ENCODE measurements at regions not wholly inside any gene's neighbourhood (a gene's known extent, or its start where the extent isn't known, plus 50 kb on each side); places are given as distances from the start of the nearest gene placed in this dataset.

DNA sequence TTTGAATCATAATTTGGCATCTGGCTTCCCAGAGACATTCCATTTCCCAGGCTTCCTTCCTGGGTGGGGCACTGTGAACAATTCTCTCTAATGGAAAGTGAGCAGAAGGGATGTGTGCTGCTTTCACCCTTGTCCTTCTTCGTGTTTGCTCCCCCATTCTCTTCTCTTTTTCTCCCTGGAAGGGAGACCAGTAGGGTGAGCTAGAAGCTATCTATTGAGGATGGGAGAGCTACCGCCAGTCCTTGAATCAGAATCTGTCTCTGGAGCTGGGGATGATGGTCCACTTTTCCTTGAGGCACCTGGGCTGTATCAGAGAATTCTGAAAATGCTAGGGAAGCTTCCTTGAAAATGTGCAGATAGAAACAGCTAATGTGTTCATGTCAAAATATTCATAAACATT is 453.9 kb downstream of the WDR72 start:
- TF ChIP-seq, protein P1, sequence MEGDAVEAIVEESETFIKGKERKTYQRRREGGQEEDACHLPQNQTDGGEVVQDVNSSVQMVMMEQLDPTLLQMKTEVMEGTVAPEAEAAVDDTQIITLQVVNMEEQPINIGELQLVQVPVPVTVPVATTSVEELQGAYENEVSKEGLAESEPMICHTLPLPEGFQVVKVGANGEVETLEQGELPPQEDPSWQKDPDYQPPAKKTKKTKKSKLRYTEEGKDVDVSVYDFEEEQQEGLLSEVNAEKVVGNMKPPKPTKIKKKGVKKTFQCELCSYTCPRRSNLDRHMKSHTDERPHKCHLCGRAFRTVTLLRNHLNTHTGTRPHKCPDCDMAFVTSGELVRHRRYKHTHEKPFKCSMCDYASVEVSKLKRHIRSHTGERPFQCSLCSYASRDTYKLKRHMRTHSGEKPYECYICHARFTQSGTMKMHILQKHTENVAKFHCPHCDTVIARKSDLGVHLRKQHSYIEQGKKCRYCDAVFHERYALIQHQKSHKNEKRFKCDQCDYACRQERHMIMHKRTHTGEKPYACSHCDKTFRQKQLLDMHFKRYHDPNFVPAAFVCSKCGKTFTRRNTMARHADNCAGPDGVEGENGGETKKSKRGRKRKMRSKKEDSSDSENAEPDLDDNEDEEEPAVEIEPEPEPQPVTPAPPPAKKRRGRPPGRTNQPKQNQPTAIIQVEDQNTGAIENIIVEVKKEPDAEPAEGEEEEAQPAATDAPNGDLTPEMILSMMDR (IDR thresholded peaks at IDR 0.05): no peak
- TF ChIP-seq POLR2AphosphoS5 (IDR thresholded peaks at IDR 0.05) (no peak), POLR2A (IDR thresholded peaks at IDR 0.05) (no peak), EP300 (IDR thresholded peaks at IDR 0.05) (no peak)

All from gastroesophageal sphincter (tissue), 3 donors.